ENCODE measurements at regions not wholly inside any gene's neighbourhood (a gene's known extent, or its start where the extent isn't known, plus 50 kb on each side); places are given as distances from the start of the nearest gene placed in this dataset.

DNA sequence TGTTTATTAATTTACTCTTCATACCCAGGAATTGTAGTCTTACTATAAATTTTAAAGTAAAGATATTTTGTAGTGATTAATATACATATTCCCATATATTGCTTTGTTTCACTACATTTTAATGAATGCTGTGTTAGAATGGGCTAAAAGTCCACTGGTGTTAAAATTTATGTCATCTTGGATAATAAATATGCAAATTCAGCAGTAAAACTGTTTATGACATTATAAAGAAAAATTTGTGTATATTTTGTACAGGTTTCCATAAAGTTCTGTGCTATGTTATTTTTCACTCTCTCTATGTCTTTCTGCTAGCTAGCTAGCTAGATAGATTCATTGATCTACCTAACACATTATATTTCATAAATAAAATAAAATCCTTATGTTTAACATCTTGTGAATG lies 1071.2 kb downstream of the FAT4 start:
- TF ChIP-seq, protein P1, sequence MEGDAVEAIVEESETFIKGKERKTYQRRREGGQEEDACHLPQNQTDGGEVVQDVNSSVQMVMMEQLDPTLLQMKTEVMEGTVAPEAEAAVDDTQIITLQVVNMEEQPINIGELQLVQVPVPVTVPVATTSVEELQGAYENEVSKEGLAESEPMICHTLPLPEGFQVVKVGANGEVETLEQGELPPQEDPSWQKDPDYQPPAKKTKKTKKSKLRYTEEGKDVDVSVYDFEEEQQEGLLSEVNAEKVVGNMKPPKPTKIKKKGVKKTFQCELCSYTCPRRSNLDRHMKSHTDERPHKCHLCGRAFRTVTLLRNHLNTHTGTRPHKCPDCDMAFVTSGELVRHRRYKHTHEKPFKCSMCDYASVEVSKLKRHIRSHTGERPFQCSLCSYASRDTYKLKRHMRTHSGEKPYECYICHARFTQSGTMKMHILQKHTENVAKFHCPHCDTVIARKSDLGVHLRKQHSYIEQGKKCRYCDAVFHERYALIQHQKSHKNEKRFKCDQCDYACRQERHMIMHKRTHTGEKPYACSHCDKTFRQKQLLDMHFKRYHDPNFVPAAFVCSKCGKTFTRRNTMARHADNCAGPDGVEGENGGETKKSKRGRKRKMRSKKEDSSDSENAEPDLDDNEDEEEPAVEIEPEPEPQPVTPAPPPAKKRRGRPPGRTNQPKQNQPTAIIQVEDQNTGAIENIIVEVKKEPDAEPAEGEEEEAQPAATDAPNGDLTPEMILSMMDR (IDR thresholded peaks at IDR 0.05) = no peak
- TF ChIP-seq POLR2A (IDR thresholded peaks at IDR 0.05) = no peak
- TF ChIP-seq POLR2AphosphoS5 (IDR thresholded peaks at IDR 0.05) = no peak
- TF ChIP-seq EP300 (IDR thresholded peaks at IDR 0.05) = no peak

All from suprapubic skin (tissue), 4 donors.